OCI-M1 (cell line): ENCODE measurements at regions not wholly inside any gene's neighbourhood (a gene's known extent, or its start where the extent isn't known, plus 50 kb on each side); places are given as distances from the start of the nearest gene placed in this dataset.
"Not testable (repeated sequence)": the region's sequence is repeated elsewhere in the genome, so short reads cannot be mapped to it uniquely, and the experiment has no call there.

Source experiments
- DNase-seq: peaks from one replicate; lab custom pipeline; 2025; lab: John Stamatoyannopoulos, UW

- no peak for DNase-seq
Measured at GRCh38 chr1:170376801-170377385, 155.1 kb upstream of the GORAB start.

GRCh38 chr1:170377440-170377839 lies 154.5 kb upstream of the GORAB start:
- no peak for DNase-seq

DNA sequence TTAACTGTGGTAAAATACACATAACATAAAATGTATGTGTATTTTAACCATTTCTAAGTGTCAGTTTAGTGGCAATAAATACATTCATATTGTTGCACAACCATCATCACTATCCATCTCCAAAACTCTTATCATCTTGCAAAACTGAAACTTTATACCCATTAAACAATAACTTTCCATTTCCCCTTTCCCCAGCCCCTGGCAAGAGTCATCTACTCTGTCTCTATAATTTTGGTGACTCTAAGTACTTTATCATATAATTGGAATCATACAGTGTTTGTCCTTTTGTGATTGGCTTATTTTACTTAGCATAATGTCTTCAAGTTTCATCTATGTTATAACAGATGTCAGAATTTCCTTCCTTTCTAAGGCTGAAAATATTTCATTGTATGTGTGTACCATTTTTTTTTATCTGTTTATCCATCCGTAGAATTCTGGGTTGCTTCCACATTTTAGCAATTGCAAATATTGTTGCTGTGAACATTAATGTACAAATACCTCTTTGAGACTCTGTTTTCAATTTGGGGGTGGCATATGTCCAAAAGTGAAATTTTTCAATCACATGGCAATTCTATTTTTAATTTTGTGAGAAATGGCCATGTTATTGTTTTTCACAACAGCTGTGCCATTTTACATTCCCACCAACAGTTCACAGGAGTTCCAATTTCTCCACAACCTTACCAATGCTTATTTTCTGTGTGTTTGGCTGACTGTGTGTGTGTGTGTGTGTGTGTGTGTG lies 153.9 kb upstream of the GORAB start:
- peak; percentile 13 for DNase-seq

DNA sequence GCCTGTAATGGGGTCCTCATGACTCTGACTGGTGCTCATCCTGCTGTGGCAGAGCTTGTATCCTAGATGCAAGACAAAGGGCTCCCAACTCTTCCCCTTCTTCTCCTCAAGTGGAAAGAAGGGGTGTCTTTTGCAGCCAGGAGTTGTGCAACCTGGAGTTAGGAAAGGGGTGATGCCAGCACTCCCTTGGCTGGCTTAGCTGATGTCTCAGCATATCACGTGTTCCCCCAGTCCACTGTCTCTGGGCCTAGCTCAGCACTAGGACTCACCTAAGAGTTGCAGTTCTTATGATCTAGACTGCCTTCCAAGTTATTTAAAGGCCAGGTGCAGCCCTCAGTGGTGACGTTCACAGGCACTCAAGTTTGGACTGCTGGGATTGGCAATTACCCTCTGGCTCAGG lies 146.2 kb upstream of the GORAB start:
- DNase-seq, result no peak

DNA sequence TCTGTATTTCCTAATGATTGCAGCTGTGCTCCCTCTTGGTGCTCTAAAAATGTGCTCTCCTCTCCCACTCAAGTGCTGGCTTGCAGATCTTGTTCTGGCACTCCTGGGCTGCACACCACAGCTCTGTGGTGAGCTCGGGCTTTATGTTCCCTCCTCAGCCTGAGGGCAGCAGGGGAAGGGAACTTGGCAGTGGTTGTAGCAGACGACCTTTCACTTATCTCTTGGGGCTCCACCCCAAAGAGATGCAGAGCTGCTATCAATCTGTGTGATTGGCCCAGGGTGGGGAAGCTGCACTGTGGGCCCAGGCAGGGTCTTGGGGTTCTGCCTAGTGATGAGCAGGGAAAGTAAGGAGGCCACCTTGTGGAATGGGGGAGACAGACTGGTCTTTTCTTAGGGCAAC lies 143.5 kb upstream of the GORAB start:
- DNase-seq, result peak; percentile 30

DNA sequence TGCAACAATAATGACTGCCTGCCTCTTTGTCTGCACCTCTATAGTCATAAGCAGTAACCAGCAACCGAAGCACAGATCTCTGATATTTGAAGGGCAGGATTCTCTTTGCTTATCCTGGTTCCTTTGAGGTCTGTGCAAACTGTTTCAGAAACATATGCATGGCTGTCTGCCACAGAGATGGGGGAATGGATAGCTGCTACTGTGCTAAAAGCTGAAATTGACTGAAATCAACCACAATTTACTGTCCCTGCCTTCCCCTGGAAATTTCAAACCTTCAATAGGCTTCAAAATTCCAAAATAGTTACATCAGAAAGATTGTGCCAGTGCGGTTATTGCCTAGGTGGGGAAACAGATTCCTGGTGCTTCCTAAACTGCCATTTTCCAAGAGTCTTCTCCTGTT lies 136.8 kb upstream of the GORAB start:
- DNase-seq, result no peak

DNA sequence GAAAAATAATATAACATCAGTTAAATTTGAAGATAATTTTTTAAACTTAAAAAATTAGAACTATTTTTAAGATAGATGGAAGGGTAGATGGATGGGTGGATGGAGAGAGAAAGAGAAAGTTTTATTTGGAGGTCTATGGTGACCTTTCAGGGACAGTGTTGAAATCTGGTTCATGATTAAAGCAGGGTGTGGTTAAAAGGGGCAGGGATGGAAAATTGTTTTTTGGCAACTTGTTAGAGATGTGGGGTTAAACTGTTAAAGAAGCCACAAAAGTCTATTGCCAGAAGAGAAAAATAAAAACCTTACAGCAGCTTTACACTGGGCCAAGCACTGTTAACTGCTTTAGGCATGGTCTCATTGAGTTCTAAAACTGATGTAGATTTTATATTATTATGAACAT lies 134.9 kb upstream of the GORAB start:
- no peak for DNase-seq

- DNase-seq, result peak; percentile 17
Measured at GRCh38 chr1:170402476-170403311, 129.3 kb upstream of the GORAB start.

DNA sequence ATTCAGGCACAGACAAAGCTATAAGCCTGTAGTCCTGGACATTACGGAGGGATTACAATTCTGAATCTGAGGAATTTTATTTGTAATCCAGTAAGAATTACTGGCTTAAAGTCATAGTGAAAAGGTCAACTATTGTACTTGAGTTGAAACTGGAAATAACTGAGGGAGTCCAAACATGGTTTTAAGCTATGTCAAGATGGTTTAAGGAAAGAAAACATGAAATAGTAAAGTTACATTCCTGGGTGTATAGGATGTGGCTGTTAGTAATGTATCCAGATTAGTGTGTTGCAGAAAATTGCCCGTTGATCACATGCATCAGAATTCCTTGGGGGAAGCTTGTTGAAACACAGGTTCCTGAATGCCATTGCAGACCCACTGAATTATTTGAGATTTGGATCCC lies 124.8 kb upstream of the GORAB start:
- DNase-seq, result no peak

- DNase-seq, result no peak
Measured at GRCh38 chr1:170407581-170407980, 124.4 kb upstream of the GORAB start.

DNA sequence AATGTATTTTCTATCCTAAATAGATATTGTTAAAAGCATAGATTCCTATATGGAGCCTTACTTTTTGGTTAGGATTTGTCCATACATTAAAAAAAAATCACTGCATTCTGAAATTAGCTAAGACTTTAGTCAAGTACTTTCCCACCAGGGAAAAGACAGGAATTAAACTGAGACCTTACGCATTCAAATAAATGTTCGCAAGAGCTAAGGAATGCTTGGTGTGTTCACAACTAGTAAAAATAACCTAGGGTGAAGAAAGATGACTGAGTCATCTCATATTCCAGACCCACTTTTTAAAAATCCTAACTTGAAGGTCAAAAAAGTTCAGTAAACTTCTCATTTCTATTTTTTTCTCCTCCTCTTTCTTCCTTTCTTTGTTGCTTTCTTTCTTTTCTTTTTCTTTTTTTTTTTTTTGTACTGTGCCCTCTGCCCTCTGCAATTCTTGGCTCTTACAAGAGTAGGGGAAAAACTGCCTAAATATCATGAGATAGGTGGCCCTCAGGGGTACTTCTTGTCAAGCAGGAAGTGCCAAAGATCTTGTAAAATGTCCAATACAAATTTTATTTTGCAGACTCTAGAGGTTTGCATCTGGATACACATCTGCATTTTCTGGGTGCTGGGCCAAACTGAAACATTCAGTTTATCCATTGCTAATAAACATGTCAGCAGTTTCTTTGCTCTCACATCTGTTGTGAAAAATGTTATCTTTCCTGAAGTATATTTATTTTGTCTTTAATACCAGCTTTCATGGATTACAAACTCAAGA lies 121.4 kb upstream of the GORAB start:
- DNase-seq, result no peak

DNA sequence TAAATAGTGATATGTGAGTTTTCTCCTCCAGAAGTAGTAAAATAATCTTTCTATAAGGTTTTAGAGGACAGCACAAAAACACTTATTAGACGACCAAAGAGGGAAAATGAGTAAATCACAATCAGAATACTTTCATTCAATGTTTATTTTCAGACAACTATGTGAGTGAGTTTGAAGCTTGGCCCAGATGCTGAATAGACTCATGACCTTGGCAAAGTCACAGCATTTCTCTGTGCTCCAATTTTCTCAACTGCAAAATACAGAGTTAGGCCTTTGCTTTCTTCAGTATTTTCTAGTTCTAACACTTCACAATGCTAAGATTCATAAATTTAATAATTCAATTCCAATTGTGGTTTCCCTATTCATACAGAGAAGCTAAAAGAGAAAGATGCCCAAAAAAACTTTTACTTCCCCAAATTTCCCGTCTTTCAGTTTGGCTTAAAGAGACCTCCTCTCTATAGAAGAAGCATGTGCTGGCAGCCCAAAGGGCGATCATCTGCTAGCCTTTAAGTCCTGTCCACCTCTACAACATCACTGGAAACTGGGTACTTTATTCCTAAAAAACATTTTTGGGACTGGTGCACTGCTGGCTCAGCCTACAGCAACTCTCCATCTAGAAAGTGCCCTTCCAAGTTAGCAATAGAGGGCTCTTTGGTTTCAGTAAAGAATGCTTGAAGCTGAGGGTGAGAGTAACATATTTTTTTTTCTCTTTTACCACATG lies 116.8 kb upstream of the GORAB start:
- DNase-seq, result peak; percentile 30

DNA sequence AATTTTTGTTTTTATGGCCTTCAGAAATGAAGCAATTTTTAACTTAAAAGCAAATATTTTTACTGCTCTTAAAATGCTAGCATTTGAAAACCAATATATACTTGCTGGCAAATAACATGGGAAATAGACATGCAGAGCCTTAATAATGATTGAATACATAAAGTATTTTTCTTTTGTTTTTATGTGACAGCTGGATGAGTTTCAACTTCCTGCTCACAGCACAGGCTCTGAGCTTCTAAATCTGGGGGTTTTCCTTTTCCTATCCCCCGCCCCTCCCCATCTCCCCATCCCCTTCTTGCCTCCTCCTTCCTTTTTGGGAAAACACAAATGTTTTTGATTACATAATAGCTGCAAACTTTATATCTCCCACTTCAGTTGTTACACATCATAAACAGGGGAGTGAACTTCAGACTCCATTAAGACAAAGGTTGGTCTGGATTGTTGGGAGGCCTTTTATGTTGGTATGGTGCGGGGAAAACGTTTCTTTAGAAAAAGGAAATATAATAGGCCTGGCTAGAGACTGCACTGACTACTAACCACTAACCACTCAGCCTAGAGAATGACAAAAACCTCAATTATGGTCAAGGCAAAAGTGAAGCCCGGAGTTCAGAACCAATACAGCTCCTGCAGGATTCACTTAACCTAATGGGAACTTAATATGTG lies 116.1 kb upstream of the GORAB start:
- DNase-seq, result no peak

DNA sequence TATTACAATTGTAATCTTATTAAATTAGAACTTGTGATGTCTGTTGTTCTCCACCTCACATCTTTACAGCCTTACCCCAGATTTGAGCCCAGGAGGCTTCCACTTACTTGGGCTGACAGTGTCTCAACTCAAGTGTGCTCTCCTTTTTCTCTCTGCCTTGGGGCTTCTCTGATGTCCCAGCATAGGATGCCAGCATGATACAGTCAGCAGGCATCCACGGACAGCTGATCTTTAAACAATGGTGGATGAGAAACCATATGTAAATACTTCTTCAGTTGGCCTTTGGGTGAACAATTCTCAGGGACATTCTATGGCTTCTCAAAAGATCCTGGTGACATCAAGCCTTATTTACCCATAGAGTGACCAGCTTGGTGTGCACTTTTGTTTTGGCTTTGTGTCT lies 107.6 kb upstream of the GORAB start:
- no peak for DNase-seq

DNA sequence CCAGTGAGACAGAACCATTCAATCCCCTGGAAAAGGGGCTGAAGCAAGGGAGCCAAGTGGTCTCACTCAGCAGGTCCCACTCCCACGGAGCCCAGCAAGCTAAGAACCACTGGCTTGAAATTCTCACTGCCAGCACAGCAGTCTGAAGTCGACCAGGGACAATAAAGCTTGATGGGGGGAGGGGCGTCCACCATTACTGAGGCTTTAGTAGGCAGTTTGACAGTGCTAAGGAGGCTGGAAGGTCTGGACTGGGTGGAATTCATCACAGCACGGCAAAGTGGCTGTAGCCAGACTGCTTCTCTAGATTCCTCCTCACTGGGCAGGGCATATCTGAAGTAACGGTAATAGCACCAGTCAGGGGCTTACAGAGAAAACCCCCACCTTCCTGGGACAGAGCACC lies 105.4 kb upstream of the GORAB start:
- DNase-seq, result no peak

DNA sequence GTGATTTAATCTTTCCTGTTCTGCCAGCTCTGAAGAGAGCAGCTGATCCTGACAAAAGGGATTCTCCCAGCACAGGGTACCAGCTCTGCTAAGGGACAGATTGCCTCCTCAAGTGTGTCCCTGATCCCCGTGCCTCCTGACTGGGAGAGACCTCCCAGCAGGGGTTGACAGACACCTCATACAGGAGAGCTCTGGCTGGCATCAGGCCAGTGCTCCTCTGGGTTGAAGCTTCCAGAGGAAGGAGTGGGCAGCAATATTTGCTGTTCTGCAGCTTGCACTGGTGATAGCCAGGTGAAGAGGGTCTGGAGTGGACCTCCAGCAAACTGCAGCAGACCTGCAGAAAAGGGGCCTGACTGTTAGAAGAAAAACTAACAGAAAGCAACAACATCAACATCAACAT lies 105.0 kb upstream of the GORAB start:
- not testable (repeated sequence) for DNase-seq

GRCh38 chr1:170436928-170437327 lies 95.0 kb upstream of the GORAB start:
- DNase-seq, result no peak

DNA sequence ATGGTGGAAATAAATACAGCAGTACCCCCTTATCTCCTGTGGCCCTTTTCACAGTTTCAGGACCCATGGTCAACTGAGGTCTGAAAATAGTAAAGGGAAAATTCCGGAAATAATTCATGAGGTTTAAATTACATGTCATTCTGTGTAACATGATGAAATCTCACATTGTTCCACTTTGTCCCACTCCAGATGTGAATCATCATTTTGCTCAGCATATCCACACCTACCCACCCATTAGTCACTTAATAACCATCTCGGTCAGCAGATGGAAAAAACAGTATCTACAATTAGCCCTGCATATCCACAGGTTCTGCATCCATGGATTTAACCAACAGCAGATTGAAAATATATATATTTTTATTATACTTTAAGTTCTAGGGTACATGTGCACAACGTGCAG lies 86.9 kb upstream of the GORAB start:
- DNase-seq, result no peak

- DNase-seq, result no peak
Measured at GRCh38 chr1:170448661-170449158, 83.3 kb upstream of the GORAB start.

GRCh38 chr1:170457325-170458050 lies 74.5 kb upstream of the GORAB start:
- DNase-seq, result not testable (repeated sequence)
